Ecto neural progenitor cell (in vitro differentiated cells): ENCODE measurements at regions not wholly inside any gene's neighbourhood (a gene's known extent, or its start where the extent isn't known, plus 50 kb on each side); places are given as distances from the start of the nearest gene placed in this dataset.

Source experiments
- DNase-seq: peaks from one replicate; pipeline ENCODE4 v3.0.0-alpha.2; 2018; ENCODE audit warnings: low spot score

DNA sequence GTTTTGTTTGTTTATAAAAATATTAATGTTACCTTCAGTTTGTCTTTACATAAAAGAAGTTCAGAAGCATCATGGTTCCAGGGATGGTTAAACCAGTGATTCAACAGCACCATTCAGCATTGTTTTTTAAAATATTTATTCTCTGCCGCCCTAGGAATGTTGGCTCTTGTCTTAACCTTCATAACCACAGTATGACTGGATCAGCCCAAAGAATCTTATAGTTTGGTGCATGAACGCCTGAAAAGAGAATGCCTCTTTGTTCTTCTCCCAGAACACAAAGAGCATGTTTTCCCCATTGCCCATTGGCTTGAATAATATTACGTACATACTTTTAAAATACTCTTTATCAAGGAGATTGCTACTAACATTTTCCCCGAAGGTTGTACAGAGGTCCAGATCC lies 413.4 kb downstream of the ANXA1 start:
- no peak for DNase-seq

DNA sequence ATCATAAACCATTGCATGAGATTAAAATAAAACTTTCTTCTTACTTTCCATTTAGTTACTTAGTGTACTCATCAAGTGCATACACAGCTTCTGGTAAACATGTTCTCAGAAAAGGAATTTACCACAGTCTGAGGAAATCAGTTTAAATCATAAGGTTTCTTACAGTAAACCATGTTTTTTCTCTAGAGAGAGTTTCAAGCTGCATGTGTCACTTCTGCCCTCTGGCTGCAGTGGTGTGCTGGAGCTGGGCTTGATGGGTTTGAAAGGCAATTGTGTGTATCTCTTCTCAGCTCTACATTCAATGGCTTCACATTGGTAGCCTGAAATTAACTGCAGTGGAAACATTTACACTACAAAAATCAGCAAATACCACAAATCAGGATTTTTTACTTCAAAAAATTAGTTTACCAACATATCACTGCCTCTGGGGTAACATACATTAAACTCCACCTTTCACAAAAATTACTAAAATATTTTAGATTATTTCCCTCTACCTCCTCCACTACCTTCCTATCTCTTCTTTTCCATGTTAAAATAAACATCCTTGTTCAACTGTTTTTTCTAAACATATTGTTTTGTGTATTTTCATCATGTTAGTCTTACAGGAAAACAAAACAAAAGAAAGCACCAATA lies 414.3 kb downstream of the ANXA1 start:
- DNase-seq: no peak

DNA sequence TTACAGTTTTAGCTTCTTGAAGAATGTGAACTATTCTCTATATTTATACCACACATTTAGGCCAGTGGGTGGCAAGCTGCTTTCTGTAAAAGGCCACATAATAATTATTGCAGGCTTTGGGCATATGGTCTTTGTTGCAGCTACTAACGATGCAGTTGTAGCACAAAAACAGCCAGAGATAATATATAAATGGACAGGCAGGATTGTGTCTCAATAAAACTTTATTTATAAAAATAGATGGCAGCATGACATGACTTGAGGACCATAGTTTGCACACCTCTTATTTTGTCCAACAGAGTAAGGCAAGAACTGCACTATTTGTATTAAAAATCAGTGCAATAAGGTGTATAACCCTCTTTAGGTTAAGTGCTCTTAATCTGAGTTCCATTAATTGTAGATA lies 415.0 kb downstream of the ANXA1 start:
- DNase-seq: no peak

DNA sequence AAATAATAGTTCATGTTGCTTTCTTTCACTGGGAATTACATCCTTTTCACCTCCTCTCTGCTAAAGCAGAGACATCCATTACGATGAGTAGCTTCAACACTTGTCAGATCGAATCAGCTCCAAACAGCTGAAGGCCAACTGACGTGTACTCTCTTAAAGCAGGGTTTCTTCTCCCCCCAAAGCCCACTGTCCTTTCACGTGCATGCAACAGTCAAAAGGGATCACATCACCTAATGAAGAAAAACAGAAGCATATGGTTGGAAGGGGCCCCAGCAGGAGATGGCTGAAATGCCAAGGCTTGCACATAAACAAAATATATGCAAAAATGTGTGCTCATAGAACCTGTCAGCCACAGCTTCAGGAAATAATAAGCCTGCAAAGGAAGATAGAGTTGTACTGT lies 421.6 kb downstream of the ANXA1 start:
- DNase-seq: no peak

DNA sequence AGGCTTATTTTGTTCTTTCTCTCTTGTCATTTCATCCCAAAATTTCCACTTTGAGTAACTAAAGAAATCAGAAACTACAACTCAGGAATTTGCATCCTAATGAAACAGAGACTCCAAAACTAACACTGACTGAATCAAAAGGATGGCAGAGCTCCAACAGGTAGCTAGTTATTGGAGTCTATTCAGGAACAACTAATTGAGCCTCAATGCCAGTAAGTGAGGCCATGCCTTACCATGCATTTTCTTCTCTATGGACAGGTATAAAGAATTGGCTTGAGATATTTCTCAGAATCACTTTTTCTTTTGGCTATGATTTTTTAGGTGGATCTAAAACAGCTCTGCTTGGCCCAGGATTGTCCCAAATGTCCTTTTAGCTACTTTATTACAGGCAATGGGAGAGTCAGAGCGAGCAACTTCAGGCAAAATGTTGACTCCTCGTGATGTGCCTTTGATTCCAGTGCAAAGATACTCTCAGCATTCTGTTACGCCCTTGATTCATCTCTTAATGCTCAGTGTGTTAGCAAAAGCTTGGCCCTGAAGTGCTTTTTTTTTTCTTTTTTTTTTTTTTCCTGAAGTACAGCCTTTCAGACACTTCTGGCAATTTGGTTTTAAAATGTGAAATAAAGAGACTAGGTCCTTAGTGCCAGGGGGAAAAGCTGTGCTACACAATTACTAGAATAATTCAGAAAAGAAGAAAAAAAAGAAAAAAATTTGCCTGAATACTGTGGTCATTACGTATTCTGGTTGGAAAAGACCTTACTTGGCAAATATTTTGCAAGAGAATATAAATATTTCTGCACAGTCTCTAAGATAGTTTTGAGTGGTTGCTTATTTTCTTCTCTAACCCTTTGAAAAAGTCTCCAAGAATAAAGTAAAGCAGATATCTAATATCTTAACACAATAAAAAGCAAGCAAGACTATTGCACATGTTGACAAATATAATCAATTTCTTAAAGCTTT lies 423.7 kb downstream of the ANXA1 start:
- DNase-seq: no peak

DNA sequence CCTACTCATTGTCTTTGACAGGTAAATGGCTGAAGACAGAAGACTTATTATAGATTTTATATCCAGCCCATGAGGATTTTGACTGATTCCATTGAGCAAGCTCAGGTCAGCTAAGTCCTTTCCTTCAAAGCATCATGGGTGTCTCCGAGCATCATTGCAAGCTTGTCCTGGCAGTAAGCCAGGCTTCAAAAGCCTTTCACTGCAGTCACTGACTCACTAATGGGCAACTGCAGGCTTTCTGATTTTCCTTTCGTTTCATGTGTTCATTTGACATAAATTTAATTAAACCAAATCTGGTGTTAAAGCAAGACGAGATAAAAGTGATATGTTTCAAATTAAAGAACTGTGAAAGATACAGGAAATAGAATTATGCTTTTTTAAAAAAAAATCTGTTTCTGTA lies 426.2 kb downstream of the ANXA1 start:
- DNase-seq: no peak

DNA sequence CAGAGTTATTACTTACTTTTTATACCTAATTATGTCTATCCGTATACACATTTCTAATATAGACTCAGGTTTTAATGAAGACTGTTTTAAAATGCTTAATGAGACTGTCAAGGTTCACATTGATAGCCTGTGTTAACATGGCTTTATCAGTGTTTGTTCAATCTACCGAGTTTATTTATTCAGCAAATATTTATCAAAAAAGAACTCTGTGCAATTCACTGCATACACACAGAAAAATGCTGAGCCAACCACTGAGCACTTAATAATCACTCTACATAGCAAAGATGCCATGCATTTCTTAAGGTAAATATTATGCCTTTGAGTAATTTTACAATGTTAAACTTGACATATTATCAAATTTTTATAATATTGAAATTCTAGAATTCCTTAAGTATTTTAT lies 428.2 kb downstream of the ANXA1 start:
- no peak for DNase-seq

DNA sequence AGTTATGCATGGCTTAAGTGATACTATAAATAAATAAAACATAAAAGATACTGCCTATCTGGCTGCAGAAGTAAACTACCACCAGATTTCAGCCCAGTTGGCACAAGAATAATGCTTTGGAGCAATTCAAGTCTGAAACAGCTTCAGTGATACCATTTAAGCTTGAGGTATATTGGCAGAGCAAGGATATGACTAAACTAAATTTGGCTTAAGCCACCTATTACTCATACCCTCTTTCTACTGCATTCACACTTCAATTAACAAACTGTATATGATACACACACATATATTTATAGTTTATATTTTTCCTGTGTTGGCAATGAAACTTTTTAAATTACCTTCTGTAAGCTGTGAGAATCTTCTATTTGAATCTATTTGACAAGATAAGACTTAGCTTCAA lies 431.9 kb downstream of the ANXA1 start:
- DNase-seq: no peak

DNA sequence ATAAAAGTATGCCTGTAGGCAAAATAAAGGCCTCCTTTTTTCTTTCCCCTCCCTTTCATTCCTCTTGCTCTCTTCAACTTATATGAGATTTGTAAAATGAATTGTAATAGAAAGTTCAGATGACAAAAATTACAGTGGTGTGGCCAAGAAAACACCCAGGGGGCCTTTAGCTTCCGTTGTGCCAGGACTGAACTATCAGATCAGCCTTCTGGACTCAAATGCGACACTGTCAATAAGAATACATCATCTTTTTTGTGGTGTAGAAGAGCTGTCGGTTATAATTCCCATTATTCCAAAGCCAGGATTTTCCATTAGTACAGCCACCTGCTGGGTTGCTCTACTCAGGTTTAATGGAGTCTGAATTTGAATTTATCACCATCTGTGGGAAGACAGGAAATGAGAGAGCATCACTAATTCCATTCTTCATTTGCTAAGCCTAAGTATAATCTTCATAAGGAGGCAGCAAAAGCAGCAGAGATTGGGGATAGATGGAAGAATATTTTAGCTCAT lies 443.4 kb downstream of the ANXA1 start:
- no peak for DNase-seq

DNA sequence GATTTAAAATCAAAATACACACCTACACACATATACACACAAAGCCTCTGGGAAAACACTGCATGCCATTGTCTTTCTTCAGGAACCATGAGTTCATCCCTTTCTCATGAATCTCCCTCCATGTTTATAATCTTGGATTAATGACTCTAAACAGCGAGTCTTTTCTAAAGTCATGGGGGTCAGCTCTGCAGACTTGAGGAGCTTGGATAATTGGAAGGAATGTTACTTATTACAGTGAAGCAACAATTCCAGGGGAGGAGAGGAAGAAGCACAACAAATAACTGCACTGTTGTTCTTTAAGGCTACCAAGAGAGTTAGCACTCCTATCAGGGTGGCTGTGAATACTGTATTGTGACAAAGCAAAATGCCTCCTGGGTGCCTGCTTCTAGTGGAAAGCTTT lies 444.7 kb downstream of the ANXA1 start:
- no peak for DNase-seq

DNA sequence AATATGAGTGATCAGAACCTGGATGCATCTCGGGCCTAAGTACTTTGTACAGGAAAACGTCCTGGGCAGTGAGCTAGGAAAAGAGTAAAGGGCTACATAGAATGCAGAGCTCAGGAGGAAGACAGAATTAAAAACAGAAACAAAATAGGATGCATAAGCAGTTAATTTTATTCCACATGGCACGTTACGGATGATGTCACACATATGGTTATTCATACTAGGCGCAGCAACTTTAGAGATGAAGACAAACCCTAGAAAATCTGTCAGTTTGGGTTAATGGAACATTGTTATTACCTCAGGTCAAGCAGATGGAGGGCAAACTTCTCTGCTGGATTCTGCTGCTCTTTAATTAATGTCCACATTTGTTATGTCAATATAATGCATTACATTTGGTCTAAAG lies 445.4 kb downstream of the ANXA1 start:
- no peak for DNase-seq

DNA sequence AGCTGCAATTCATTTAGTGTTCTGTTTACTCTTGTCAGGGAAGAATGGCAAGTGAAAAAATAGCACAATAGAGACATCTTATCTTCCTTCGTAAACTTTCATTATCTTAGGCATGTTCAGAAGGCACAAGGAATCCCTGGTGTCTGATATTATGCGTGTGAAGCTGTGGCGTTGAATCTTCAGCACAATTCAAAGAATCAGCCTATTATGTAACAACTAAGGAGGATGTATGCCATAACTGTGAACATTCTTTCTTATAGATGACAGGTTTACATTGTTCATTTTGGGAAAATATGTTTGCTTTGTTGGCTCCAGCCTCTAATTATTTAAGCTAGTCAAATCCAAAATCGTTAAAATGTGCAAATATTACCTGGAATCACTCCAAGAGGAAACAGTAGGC lies 446.1 kb downstream of the ANXA1 start:
- DNase-seq: no peak

DNA sequence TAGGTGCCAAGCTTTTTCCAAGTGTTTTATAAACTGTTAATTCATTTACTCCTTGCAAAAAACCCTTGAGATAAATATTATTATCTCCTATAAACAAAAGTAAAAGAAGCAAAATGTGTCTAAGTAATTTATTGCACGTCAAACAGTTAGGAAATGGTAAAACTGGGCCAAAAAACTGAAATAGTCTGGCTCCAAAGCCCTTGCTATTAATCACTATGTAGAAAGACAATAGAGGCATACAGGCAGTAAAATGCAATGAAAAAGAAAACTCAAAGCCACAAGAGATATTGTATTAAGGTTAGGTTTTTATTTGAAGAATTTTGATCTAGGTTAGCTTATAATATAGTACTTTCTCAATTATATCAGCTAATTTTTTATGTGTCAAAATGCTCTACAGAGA lies 457.7 kb downstream of the ANXA1 start:
- no peak for DNase-seq

DNA sequence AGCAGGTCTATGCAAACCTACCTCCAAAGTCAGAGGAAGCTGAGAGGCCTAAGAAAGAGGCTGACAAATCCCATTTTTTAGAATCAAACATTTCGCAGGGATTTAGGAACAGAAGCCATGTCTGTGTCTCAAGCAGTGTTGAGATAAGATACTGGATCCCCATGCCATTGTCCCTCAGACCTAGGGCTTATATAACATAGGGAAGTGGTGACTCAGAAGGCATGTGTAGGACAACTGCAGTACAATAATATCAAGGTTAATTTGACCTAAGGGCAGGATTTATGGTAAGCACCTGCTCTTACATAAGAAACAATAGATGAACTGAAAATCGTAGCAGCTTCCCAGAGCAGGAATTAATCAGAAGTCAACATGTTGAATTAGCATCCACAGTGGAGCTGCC lies 459.4 kb downstream of the ANXA1 start:
- no peak for DNase-seq

DNA sequence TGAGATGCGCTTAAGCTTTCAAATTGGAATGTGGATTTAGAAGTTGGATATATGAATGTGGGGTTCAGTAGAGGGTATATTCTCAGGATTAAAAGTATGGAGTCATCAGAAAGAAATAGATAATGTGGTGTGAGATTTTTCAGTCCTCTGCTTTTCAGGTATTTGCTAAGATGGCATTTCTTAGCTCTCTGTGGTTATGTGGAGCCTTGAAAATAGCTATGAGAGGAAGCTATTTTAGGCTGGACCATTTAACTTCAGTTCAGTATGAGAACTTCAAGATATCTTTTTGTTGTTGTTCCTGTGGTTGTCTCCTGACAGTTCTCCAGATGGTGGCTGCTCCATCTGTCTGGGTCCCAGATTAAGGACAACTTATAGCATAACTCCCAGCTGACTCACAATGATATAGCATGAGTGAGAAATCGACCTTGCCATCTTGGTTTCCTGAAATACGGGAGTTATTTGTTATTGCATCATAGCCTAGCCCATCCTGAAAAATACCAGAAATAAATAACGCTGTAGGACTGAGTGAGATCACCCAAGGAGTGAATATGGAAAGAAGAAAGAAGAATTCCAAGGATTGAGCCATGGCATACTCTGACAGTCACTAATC lies 461.5 kb downstream of the ANXA1 start:
- no peak for DNase-seq

DNA sequence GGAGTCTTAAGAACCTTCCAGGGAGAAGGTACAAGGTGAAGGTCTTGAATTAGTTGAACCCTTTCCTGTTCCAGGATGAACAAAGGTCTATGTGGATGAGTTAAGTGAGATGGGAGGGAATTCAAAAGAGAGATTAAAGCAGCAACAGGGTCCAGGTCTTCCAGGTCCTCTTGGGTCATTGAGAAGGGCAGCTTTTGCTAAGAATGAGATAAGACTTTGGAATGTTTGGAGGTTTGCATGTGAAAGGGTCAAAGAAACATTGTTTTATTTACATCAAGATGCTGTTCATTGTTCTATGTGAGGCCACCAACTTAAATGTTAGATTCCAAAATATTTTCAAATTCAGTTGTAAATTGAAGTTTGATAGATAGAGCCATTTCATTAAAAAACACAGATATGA lies 463.9 kb downstream of the ANXA1 start:
- no peak for DNase-seq

DNA sequence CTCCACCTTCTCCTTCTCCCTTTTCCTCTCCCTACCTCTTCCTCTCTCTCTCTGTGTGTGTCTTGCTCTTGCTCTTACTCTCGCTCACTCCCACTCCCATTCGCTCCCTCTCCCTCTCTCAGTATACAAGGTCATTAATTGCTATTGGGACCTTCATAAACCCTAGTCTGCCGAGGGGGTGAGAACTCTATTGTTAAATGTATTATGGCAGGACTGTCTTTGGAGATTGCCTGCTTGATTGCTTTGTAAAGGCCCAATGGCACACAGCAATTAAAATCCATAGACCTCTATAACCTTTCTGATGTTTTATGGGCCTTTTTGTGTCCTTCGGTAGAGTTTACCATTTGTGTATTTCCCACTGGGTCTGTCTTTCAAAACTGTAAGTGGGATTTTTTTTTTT lies 465.9 kb downstream of the ANXA1 start:
- DNase-seq: no peak

DNA sequence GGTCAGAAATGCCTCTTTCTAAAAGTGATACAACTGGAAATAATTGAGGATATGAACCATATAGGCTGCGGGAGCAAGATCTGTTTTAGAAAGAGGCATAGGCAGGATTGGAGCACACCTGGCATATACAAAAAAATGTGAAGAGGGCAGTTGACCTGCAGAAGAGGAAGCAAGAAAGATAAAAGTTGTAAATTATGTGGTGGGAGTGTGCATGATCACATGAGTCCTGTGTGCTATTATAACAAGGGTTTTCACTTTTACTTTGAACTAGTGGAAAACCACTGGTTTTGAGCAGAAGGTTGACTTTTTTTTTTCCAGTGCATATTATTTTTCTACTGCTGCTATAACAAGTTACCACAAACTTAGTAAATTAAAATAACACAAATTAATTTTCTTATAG lies 489.3 kb downstream of the ANXA1 start:
- DNase-seq: no peak

DNA sequence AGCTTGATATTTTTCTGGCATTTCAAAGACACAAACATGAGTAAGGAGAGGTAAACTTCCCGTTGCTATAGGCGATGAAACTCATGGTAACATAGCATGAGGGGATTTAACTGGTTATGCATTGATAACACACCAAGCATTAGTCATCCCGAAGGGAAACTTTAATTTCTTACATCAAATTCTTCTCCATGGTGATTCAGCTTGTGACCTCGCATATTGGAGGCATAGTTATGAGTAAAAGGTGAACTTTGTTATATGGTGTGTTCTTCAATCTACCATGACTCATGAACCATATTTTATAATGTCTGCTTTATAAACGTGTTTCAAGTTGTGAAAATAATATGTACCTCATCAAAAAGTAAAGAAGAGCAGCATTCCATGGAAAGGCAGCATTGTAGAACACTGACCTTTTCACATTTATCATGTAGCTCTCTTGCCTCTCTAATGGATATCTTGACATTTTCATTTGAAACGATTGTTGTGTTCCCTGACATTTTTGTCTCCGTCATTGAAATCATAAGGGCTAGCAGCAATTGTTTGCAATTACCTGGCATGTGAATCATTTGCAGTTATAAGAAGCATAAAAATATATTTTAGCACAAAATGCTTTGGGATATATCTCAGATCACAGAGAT lies 491.8 kb downstream of the ANXA1 start:
- no peak for DNase-seq

DNA sequence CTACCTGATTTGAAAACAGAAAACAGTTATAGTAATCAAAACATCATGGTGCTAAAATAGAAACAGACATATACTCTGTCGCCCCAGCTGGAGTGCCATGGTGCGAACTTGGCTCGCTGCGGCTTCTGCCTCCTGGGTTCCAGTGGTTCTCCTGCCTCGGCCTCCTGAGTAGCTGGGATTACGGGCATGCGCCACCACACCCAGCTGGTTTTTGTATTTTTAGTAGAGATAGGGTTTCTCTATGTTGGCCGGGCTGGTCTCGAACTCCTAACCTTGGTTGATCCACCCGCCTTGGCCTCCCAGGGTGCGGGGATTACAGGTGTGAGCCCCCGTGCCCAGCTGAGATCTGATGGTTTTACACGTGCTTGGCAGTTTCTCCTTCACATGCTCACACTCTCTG lies 495.9 kb downstream of the ANXA1 start:
- no peak for DNase-seq

DNA sequence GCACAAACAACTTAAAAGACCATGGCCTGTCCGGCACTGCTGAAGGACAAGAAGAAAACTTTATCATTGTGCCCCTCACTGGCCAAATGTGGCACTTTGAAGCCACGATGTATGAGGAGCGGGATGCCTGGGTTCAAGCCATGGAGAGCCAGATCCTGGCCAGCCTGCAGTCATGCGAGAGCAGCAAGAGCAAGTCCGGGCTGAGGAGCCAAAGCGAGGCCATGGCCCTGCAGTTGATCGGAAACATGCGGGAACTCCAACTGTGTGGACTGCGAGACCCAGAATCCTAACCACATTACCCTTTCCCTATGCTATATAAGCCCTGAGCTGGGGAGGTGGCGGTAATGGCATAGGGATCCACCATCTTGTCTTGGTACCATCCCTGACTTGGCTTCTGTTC lies 497.9 kb downstream of the ANXA1 start:
- DNase-seq: no peak

DNA sequence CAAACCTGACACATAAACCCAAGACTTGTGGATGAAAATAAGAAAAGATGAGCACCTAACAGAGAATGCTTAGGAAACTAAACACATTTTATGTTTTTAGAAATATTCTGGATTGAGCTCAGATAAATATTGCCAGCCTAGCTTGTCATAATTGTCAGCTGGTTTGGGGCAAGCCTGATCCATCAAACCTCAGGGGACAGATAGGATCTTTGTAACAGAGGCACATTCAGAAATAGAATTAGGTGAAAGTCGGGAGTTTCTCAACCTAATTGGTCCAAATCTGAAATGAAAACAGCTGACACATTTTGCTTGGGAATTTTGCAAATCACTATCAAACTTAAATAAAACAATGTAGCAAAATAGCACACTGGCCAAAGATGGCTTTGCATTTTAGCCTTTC lies 503.7 kb downstream of the ANXA1 start:
- DNase-seq: no peak

DNA sequence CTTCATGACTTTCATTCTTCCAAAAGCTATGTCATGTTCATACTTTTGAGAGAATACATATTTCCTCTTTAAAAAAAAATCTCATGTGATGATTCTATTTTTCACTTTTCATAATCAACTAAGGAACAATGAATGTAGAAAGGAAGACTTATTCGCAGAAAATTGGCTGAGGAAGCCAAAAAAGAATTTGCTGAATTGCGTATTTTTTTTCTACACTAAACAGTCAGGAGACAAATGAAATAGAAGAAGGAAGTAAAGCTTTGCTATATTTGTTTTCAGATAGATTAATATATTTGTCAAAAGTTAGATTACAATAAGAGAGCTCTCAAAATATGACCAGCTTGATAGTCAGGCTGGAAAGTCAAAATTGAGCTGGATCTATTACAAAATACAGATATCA lies 504.2 kb downstream of the ANXA1 start:
- DNase-seq: no peak
